AG04449 (cell line): ENCODE measurements at regions not wholly inside any gene's neighbourhood (a gene's known extent, or its start where the extent isn't known, plus 50 kb on each side); places are given as distances from the start of the nearest gene placed in this dataset.

Experiments used
- CTCF ChIA-PET: fragments of 350-600 bp; formaldehyde crosslinking; extraction: SDS; loops from one replicate; lab custom pipeline; 2021; ENCODE audit warnings: antibody characterized with exemption; lab: Yijun Ruan, JAX
- POLR2A ChIA-PET: fragments of 400-600, 350-600 bp; formaldehyde crosslinking; extraction: SDS; loops from one replicate; lab custom pipeline; 2020; ENCODE audit warnings: antibody characterized with exemption, inconsistent platforms; lab: Yijun Ruan, JAX
- DNase-seq: peaks from one replicate; pipeline ENCODE4 v3.0.0-alpha.2; 2010; ENCODE audit warnings: low read depth, low spot score
- H3K4me3 ChIP-seq: 2 replicates; pipeline ENCODE4 v1.5.1; 2011; ENCODE audit warnings: low read depth, mild to moderate bottlenecking, control low read depth, low read length
- CTCF ChIP-seq: IDR thresholded peaks from one replicate; pipeline ENCODE4 v1.5.1; 2011; ENCODE audit warnings: mild to moderate bottlenecking, moderate library complexity, low read length, control low read depth, inconsistent platforms; ENCODE audit not compliant: insufficient read depth; ENCODE audit errors: missing control alignments

GRCh38 chr18:78816916-78817315, 162.7 kb upstream of the SALL3 start:
- ChIA-PET POLR2A (no interaction called here), CTCF (no interaction called here)

GRCh38 chr18:78818495-78818894, 161.1 kb upstream of the SALL3 start:
- DNase-seq, result no peak
- ChIA-PET POLR2A (no interaction called here), CTCF (no interaction called here)
- no peak overlapping the region for H3K4me3 ChIP-seq
- TF ChIP-seq CTCF, result no peak

More at GRCh38 chr18:78816916-78817315, 162.7 kb upstream of the SALL3 start:
- H3K4me3 ChIP-seq, result no peak overlapping the region
- no peak for TF ChIP-seq CTCF
- DNase-seq, result no peak

- CTCF ChIA-PET, result no interaction called here
- no peak for TF ChIP-seq CTCF
- POLR2A ChIA-PET, result no interaction called here
- no peak for DNase-seq
- no peak overlapping the region for H3K4me3 ChIP-seq
Measured at GRCh38 chr18:78818961-78819360, 160.7 kb upstream of the SALL3 start.

- no peak overlapping the region for H3K4me3 ChIP-seq
- DNase-seq, result no peak
- ChIA-PET POLR2A (no interaction called here), CTCF (no interaction called here)
- no peak for TF ChIP-seq CTCF
Measured at GRCh38 chr18:78820161-78820834, 159.3 kb upstream of the SALL3 start.

- POLR2A ChIA-PET, result no interaction called here
- H3K4me3 ChIP-seq, result no peak overlapping the region
- CTCF ChIA-PET, result no interaction called here
- no peak for DNase-seq
- TF ChIP-seq CTCF, result no peak
Measured at GRCh38 chr18:78821396-78821795, 158.2 kb upstream of the SALL3 start.

GRCh38 chr18:78822171-78822948, 157.3 kb upstream of the SALL3 start:
- ChIA-PET POLR2A (no interaction called here), CTCF (no interaction called here)
- TF ChIP-seq CTCF, result no peak
- no peak overlapping the region for H3K4me3 ChIP-seq
- DNase-seq, result no peak
